Kidney (tissue), 13 donors: ENCODE measurements at regions not wholly inside any gene's neighbourhood (a gene's known extent, or its start where the extent isn't known, plus 50 kb on each side); places are given as distances from the start of the nearest gene placed in this dataset.

Source experiments
- DNase-seq, 5 donors: peaks; one replicate each; pipeline ENCODE4 v3.0.0-alpha.2; 2013 to 2020
- FAIRE-seq: peaks from 2 replicates; lab custom pipeline; 2012; peaks lifted over from hg19 to GRCh38; lab: Jason Lieb, UNC
- H3K27ac ChIP-seq, 2 donors: one replicate each; pipeline ENCODE4 v1.7.0; 2013; ENCODE audit warnings: low read depth in 2 of 2, low read length in 2 of 2, inconsistent platforms in 1 of 2
- H3K27me3 ChIP-seq: one replicate; pipeline ENCODE4 v1.7.1; 2013; ENCODE audit warnings: low read length, inconsistent platforms; ENCODE audit not compliant: control insufficient read depth, insufficient read depth
- H3K36me3 ChIP-seq, 3 donors: one replicate each; pipeline versions ENCODE4 v1.7.0 to v1.7.1; 2013; ENCODE audit warnings: low read length in 3 of 3, control low read depth in 1 of 3, inconsistent platforms in 1 of 3; ENCODE audit not compliant: insufficient read depth in 3 of 3, control insufficient read depth in 2 of 3
- H3K4me1 ChIP-seq, 3 donors: one replicate each; pipeline versions ENCODE4 v1.7.0 to v1.7.1; 2013; ENCODE audit warnings: low read length in 3 of 3, inconsistent platforms in 1 of 3, low read depth in 1 of 3; ENCODE audit not compliant: control insufficient read depth in 2 of 3, insufficient read depth in 2 of 3
- H3K4me3 ChIP-seq, 3 donors: one replicate each; pipeline versions ENCODE4 v1.7.0 to v1.8.1; 2013; ENCODE audit warnings: low read length in 3 of 3, control low read depth in 1 of 3, inconsistent platforms in 1 of 3
- H3K9ac ChIP-seq, 3 donors: one replicate each; pipeline versions ENCODE4 v1.7.0 to v1.7.1; 2013; ENCODE audit warnings: low read length in 3 of 3, control low read depth in 1 of 3, inconsistent platforms in 1 of 3
- H3K9me3 ChIP-seq, 3 donors: one replicate each; pipeline versions ENCODE4 v1.7.0 to v1.7.1; 2013; ENCODE audit warnings: low read length in 3 of 3, control low read depth in 1 of 3, inconsistent platforms in 1 of 3; ENCODE audit not compliant: control insufficient read depth in 2 of 3, insufficient read depth in 1 of 3
- CTCF ChIP-seq: IDR thresholded peaks from 3 replicates; pipeline ENCODE4 v1.5.1; 2012; ENCODE audit warnings: mild to moderate bottlenecking, moderate library complexity, borderline replicate concordance; ENCODE audit not compliant: insufficient read depth; ENCODE audit errors: extremely low read depth
- intact Hi-C: fragments of 100-400 bp; cut with DNase I; formaldehyde crosslinking; loops from one replicate; pipeline ENCODE4 v1.11.1; 2022
- donor health status: control.
- donor health status: control.
- donor health status: control.
- donor health status: control.
- donor health status: control.
- donor health status: DM: yes; HTN: yes; CAD: no.
- donor health status: Normal renal cell carcinoma (clear cell type).

DNA sequence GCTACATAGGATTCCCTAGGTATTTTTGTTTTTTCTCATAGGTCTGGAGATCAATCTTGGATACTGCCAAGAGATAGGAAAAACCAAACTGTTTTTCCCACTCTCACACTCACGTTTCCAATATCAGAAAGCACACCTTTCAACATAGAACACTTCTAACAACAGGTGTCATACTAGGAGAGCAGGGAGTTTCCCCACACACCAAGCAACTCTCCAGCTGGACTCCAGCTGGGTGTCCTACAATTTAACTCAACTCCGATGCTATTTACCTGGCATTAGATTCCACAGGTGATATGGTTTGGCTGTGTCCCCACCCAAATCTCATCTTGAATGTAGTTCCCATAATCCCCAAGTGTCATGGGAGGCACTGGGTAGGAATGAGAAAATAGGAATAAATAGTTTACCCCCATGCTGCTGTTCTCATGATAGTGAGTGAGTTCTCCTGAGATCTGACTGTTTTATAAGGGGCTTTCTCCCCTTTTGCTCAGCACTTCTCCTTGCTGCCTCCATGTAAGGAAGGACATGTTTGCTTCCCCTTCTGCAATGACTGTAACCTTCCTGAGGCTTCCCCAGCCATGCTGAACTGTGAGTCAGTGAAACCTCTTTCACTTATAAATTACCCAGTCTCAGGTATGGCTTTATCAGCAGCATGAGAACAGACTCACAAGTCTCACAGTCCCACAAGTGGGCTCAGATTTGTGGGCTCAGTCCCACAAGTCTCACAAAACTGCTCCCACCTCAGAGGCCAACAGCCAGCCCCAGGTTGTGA is 354.5 kb upstream of the THBS1 start:
- no peak for FAIRE-seq
- H3K36me3 ChIP-seq: no peaks in the 10 kb centered on the region
- no peaks in the 10 kb centered on the region for H3K4me1 ChIP-seq
- no peaks in the 10 kb centered on the region for H3K27me3 ChIP-seq
- H3K9me3 ChIP-seq: no peaks in the 10 kb centered on the region
- intact Hi-C loops: no loop called here
- no peak for DNase-seq
- TF ChIP-seq CTCF: no peak
- no peak overlapping the region for H3K4me3 ChIP-seq
- H3K9ac ChIP-seq: no peak overlapping the region
- no peak overlapping the region for H3K27ac ChIP-seq

DNA sequence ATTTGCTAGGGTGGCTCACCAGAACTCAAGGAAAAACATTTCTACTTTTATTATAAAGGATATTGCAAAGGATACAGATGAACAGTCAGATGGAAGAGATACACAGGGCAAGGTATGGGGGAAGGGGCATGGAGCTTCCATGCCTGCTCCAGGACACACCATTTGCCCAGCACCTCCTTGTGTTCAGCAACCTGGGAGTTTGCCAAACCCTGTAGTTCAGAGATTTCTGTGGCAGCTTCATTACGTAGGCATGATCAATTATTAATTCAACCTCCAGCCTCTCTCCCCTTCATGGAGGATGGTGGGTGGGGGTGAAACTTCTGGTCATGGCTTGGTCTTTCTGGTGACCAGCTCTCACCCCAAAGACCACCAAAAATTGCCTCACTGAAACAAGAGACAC is 353.9 kb upstream of the THBS1 start:
- no peaks in the 10 kb centered on the region for H3K27me3 ChIP-seq
- intact Hi-C loops: no loop called here
- FAIRE-seq (no peak), DNase-seq (no peak)
- H3K36me3 ChIP-seq: no peaks in the 10 kb centered on the region
- no peaks in the 10 kb centered on the region for H3K4me1 ChIP-seq
- TF ChIP-seq CTCF: no peak
- no peak overlapping the region for H3K27ac ChIP-seq
- H3K4me3 ChIP-seq: no peak overlapping the region
- no peak overlapping the region for H3K9ac ChIP-seq
- no peaks in the 10 kb centered on the region for H3K9me3 ChIP-seq

DNA sequence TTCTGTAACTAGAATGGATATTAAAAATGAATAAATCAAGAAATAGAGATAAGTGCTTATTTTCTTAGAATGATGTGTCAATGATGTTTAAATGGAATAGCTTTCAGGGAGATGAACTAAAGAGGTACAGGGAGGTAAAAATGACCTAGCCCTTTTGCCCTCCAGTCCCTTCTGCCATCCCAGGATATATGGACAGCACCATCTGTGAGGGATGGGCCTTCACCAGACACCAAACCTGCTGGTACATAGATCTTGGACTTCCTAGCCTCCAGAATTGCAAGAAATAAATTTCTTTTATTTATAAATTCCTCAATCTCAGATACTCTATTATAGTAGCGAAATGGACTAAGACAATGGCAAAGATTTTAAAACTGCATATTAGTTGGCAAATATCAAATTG is 352.0 kb upstream of the THBS1 start:
- no peak for FAIRE-seq

More for the DNA sequence above, 352.0 kb upstream of the THBS1 start:
- no peaks in the 10 kb centered on the region for H3K36me3 ChIP-seq
- TF ChIP-seq CTCF: no peak
- H3K4me1 ChIP-seq: no peaks in the 10 kb centered on the region
- no peak overlapping the region for H3K27ac ChIP-seq
- no peaks in the 10 kb centered on the region for H3K27me3 ChIP-seq
- H3K9me3 ChIP-seq: no peaks in the 10 kb centered on the region
- intact Hi-C loops: no loop called here
- no peak for DNase-seq
- H3K9ac ChIP-seq: no peak overlapping the region
- H3K4me3 ChIP-seq: no peak overlapping the region
